GM19328 (cell line): ENCODE measurements at regions not wholly inside any gene's neighbourhood (a gene's known extent, or its start where the extent isn't known, plus 50 kb on each side); places are given as distances from the start of the nearest gene placed in this dataset.
A peak's percentile ranks its signal among the peaks of the same experiment; 100 is the strongest.

Source experiments
- ATAC-seq: cut with Tn5 transposase; IDR thresholded peaks from one replicate; pipeline ENCODE4 v1.9.1; 2021; ENCODE audit warnings: mild to moderate bottlenecking, moderate library complexity; ENCODE audit not compliant: unreplicated experiment

DNA sequence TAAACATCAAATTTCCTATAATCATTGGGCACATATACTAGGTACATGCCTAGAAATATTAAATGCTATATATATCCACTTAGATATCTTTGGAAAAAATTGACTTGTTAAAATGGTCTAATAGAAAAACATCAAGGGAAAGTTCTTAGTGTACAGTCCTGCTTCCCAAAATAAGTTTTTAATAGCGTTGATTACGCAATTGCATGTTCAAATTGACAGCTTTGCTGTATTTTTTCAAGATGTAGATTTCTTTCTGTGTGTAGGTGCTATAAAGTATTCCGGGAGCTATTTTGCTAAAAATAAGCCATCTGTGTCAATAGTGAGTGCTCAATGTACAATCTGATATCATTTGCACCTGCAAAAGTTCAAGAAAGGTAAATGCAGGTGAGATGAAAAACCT lies 463.9 kb upstream of the ATP2B1 start:
- ATAC-seq: no peak

DNA sequence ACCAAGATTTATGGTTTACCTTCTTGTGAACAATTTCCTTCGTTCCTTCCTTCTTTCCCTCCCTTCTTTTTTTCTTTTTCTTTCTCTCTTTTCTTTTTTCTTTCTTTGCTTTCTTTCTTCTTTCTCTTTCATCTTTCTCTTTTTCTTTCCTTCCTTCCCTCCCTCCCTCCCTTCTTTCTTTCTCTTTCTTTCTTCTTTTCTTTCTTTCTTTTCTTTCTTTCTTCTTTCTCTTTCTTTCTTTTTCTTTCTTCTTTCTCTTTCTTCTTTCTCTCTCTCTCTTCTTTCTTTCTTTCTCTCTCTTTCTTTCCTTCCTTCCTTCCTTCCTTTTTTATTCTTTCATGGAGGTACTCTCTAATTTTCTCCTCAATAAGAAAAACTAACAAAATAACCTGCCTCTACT lies 462.1 kb upstream of the ATP2B1 start:
- no peak for ATAC-seq

DNA sequence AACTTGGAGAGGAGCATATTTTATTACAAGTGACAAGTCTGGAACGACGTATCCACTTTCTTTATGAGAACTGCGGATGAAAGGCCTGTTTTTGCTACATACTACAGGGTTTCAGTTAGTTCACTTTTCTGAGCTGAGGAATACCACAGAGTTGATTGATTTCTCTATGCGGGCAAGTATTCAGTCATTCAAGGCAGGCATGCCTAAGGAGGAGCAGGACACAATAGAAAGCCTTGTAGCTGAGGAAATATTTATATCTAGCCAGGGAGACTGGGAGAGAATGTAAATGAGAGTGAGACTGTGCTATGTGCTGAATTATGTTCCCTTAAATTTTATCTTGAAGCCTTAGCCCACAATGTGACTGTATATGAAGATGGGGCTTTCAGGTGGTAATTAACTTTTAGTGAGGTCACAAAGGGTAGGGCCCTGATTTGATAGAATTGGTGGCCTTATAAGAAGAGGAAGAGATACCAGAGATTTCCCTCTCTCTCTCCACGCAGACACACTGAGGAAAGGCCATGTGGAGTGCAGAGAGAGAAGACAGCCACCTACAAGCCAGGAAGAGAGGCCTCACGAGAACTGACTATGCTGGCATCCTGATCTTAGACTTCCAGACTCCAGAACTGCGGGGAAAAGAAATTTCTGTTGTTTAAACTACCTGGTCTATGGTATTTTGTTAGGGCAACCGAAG lies 459.0 kb upstream of the ATP2B1 start:
- ATAC-seq: no peak

DNA sequence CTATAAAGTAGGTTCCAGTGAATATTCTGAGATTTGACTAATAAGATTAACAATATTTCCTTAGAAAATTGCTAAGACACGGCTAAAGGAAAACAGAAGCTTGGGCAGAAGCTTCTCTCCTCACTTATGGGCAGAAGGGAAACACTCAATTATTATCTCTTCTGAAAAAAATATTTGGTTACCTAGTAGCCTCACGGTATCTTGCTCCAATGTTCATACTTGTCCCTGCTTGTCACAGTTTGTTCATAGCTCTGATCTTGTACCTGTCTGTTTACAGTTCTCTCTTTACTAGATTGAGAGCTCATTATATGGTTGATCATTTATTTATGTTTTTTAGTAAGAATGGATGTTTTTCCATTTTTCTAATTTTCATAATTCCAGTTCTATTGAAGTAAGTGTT lies 458.0 kb upstream of the ATP2B1 start:
- ATAC-seq: no peak

DNA sequence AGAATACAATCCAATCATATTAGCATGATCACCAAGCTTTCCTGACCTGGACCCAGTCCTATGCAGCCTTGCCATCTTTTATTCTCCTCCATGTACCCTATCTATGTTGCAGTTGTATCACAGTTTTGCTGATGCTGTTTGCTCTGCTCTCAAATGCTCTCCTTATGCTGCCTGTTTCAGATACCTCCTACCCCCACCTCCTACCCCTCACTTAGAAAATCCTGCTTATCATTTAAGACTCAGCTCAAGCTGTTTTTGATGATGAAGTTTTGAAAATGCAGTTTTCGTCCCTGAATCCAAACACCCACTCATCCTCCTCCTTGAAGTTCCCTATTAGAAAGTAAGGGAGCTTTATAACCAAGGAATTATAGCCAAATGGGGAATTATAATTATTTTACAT lies 457.4 kb upstream of the ATP2B1 start:
- no peak for ATAC-seq

DNA sequence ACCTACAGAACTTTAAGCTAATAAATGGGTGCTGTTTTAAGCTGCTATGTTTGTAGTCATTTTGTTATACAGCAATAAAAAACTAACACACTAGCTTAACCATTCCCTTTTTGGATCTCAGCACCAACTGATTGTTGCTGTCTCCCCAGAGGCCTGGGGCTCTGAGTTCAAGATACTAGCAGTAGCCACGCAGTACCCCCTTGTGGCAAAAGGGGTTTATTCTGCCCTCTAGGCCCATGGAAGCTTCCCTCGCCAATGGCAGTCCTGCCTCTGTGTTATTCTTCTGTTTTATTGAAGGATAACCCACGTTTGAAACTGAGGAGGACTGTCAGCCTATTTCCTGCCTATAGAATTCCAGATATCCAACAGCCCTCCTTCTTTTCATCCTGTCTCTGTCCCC lies 455.3 kb upstream of the ATP2B1 start:
- ATAC-seq: no peak

DNA sequence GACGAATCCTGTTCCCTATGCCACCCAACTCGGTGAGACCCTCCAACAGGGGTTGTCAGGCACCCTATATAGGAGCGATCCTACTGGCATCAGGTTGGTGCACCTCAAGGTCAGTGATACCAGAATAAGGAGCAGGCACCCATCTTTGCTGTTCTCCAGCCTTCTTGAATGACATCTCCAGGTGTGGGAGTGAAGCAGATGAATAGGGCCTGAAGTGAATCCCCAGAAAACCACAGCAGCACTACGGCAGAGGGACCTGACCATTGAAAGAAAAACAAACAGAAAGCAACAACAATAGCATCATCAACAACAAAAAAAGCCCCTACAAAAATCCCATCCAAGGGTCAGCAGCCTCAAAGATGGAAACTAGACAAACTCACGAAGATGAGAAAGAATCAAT lies 445.2 kb upstream of the ATP2B1 start:
- ATAC-seq: no peak

DNA sequence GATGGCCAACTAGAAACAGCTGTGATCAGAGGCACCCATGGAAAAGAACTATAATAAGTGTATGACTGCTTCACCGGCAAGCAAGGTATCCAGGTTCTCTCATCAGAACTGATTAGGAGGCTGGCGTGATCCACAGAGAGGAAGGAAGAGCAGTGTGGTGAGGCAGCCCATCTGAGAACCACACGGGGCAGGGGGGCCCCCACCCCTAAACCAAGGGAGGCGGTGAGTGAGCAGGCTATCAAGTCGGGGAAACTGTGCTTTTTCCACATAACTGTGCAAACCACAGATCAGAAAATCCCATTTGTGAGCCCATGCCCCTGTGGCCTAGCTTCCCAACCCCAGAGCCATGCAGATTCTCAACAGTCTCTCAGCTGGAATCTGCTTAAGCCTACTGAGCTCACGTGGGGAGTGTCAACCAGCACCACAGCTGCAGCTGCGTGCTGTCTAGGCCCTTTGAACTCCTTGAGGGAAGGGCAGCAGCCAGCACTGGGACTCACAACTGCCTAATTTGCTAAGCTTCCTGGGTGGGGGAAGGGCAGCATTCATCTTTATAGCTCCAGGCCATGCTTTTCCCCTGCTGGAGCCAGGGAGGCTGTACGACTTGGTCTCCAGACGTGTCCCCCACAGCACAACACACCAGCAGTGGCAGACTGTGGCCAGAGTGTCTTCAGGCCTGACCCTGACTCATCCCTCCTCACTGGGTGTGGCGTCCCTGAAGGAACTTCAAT lies 444.4 kb upstream of the ATP2B1 start:
- ATAC-seq: no peak

DNA sequence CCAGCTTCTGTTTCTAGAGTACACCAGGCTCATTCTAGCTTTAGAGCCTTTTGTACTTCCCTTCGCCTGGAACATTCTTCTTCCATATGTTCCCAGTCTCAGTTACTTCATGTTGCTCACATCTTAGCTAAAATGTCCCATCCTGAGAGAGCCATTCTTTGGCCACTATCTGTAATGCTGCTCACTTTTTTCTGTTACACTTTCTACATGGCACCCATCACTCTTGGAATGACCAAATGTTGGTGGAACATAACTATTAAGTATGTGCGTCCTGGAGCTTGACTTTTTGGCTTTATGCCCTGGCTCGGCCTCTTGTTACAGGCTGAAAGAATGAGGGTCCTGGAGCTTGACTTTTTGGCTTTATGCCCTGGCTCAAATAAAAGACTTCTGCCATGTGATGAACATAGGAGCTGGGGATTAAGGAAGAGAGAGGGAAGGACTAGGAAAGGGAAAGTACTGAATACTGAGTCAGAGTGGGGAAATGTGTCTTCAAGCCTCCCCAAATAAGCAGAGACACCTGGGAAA lies 442.9 kb upstream of the ATP2B1 start:
- ATAC-seq: no peak

DNA sequence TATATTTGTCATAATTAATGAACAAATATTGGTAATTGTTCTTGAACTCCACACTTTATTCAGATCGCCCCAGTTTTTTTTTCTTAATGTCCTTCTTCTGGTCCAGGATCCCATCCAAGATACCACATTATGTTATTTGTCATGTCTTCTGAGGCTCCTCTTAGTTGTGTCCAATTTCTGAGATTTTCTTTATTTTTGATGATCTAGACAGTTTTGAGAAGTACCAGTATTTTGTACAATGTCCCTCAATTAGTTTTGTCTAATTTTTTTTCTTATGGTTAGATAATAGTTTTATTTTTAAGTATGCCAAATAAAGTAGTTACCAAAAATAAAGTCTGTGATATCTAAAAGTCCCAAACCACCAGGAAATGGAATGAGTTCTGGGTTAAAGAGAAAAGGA lies 440.8 kb upstream of the ATP2B1 start:
- no peak for ATAC-seq

DNA sequence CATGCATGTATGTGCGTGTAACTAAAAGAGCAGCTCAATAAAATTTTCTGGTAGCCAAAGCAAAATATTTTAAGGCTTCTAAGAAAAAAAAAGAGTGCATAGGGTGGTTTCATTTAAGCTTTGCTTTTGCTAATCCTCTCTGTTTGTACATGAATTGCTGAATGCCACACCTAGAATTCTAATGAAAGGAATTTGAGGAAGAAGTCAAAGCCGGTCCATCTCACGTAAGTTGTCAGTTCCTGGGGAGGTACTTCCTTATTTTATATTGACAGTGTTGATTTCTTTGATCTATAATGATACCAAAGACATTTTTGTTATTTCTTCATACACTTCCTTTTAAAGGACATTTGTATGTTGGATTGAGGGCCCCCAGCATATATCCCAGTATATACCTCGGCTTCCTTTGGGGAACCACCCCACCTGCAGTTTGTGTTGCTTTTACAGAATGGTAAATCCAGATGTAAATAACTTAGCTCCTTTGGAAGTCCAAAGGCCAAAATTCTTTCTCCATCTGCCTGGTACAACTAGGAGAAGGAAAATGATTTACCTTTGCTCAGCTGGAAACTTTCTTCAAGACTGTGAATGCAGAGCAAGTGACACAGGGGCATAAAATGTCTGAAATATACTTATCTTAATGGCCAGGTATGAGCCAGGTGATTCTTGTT lies 420.9 kb upstream of the ATP2B1 start:
- ATAC-seq: no peak

DNA sequence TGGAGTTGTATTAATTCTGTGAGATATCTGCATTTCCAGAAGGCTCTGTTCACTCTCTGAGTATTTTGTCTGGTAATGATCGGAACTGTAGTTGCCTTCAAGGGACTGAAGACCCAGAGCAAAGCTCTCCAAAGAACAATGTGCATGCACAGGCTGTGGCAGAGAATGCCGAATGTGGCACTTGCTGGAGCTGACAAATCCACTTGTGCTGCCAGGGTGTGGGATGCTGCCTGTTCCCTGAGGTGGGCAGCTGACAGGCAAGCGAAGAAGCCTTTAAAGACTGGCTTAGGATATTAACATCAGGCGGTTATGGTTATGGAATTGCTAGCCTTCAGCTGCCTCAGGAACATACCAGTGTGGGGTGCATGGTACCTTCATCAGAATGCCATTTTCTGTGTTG lies 419.9 kb upstream of the ATP2B1 start:
- ATAC-seq: no peak

DNA sequence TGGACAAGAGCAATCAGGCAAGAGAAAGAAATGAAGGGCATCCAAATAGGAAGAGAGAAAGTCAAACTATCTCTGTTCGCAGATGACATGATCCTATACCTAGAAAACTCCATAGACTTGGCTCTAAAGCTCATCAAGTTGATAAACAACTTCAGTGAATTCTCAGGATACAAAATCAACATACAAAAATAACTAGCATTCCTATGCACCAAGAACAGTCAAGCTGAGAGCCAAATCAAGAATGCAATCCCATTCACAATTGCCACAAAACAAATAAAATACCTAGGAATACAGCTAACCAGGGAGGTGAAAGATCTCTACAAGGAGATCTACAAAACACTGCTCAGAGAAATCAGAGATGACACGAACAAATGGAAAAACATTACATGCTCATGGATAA lies 417.5 kb upstream of the ATP2B1 start:
- no peak for ATAC-seq

DNA sequence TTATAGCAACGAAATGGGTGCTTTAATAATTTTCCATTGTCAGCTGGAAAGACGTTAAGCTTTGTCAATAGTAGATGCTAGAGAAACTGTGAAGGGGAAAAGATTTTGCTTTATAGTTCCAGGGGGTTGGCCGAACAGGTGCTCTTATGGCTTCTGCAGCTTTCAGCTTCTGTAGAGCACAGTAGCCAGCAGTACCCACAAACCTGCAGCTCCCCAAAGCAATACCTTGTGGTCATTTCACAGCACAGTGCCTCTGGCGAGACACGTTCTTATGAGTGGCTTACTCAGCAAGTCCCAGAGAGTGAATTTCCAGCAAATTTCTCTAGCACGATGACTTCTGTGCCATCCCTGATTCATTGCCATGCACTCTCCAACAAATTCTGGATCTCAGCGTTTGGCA lies 416.3 kb upstream of the ATP2B1 start:
- no peak for ATAC-seq

DNA sequence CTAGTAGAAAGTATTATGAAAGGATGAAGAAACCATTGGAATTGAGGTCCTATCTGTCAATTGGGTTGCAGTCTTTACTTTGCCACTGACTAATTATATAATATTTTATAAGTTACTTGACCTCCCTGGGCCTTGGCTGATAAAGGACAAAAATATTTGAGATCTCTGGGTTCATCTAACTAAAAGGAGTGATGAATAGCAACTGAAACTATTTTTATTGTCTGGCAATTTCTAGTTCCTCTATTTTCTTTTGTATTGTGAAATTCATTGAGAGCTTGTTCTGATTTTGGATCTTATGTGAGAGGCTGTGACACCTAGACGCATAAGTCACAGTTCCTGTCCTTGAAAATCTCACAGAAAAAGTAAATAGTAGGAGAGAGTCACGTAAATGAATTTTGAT lies 415.7 kb upstream of the ATP2B1 start:
- no peak for ATAC-seq

DNA sequence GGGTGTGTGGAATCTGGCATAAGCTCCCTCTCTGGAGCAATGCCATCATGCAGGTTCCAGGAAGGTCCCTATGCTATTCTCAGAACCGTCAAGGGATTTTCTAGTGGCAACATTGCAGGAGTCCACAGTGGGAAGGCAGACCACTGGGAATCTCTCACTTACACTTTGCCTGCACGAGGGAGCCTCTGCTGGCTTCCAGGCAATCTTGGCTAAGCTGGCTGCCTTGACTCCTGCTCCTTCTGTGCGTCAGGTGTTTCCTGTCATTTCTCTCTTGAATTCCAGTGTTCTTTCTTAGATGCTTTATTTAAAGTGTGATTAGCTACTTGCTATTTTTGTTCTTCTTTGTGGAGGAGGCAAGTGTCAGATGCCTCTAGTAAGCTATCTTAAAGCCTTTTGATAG lies 414.0 kb upstream of the ATP2B1 start:
- no peak for ATAC-seq

DNA sequence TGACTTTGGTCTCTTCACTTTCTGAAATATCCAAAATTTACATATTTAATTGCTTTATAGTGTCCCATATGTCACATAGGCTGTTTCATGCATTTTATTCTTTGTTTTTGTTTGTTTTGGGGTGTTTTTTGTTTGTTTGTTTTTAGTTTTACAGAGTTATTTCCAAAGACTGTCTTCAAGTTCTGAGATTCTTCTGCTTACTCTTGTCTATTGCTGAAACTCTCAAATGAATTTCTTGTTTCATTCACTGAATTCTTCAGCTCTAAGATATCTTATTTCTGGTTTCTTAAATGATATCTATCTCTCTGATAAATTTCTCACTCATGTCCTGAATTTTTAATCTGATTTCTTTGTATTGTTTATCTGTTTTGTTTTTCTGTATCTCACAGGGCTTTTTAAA lies 412.0 kb upstream of the ATP2B1 start:
- no peak for ATAC-seq

DNA sequence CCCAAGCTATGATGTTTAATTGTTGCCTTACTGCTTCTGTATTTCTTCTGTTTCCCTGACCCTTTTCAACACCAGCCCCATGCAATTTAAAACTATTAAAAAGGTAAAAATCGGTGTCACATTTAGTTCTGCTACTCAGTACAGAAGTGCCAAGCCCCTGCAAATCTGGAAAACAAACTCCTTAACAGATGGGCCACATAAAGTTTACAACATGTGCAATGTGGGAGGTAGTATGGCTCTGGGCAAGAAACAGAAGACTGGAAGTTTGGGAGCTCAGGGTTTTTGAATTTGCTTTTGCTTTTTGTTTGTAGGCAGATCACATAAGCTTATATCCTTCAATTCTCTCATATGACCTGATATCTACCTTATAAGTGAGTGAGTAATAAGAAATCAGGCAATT lies 404.0 kb upstream of the ATP2B1 start:
- no peak for ATAC-seq

DNA sequence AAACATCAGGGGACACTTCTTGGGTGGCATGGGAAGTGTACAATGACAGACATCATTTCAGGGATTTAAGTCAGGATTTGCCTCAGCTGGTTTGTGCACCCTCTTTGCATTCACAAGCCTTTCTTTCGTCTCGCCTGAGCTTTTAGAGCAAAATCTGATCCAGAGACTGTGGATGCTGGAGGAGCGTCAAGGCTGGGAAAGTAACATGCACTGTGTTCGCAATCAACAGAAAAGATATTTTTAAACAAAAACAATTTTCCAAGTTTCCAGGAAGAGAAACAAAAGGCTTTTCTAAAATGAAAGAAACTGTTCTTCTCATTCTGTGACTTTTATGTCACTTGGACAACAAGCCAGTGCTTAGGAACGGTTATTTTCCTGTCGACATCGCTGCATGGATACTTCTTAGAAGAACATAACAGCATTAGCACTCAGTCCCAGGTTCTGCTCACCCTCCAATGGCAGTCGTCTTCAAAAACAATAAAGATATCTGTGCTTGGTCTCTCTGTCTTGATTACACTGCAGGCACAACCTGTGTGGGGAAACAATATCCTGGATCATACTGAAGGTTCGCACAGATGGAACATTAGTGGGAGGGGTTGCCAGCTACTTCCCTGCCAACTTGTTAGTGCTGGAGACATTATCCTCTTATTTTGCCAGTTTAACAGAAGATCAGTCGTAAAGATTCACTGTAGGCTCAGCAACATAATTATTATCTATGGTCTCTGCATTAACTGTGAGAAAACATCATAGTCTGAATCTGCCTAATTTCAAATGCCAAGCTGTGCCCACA lies 403.3 kb upstream of the ATP2B1 start:
- no peak for ATAC-seq

DNA sequence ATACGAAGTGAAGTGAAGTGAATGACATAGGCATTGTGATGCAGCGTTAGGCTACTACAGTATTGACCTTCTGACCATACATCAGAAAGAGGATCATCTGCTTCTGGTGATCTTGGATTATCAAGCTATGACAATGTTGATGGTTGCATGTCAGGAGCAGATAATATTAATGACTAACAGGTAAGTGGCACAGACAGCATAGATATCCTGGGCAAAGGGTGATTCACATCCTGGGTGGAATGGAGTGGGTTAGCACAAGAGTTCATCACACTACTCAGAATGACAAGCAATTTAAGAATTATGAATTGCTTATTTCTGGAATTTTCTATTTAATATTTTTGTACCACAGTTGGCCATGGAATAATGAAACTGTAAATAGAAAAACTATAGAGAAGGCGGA lies 397.9 kb upstream of the ATP2B1 start:
- ATAC-seq: no peak

DNA sequence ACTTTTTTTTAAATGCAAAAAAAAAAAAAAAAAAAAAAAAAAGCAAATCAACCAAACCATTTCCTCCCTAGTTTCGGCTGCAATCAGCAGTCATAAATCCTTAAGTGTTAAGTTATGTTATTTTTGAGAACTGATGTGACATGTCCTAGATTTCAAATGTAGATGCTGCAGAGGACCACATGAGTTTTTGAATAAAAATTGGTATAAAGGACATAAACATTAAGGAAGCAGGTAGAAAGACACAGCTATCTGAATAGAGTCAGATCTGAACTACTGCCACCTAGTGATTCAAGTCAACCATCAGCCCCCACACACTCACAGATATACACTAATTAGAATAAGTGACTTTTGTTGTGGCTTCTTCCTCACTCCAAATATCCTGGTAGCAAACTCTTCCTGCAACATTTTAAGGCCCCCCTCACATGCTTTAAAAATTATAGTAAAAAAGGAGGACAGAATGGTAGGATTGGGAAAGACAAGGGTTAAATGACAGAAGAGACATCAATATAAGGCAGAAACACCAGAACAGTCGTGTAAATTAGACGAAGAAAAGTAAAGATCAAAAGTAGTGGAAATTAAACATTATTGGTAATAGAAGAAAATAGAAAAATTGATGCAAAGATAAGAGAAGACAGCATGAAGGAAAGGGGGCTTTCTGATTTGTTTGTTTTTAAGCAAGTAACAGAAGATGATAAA lies 394.5 kb upstream of the ATP2B1 start:
- ATAC-seq: peak; percentile 69
